HCT116 (cell line): ENCODE measurements at regions not wholly inside any gene's neighbourhood (a gene's known extent, or its start where the extent isn't known, plus 50 kb on each side); places are given as distances from the start of the nearest gene placed in this dataset.

Experiments used
- FOSL1 ChIP-seq: IDR thresholded peaks from 2 replicates; pipeline ENCODE4 v1.6.1; 2012; ENCODE audit warnings: low read depth
- POLR2AphosphoS5 ChIP-seq: IDR thresholded peaks from 2 replicates; pipeline ENCODE4 v1.6.1; 2011; ENCODE audit warnings: mild to moderate bottlenecking, low read depth, low read length, moderate library complexity
- TF ChIP-seq, protein P1 (sequence below): IDR thresholded peaks from 2 replicates; pipeline ENCODE4 v1.6.1; 2012

DNA sequence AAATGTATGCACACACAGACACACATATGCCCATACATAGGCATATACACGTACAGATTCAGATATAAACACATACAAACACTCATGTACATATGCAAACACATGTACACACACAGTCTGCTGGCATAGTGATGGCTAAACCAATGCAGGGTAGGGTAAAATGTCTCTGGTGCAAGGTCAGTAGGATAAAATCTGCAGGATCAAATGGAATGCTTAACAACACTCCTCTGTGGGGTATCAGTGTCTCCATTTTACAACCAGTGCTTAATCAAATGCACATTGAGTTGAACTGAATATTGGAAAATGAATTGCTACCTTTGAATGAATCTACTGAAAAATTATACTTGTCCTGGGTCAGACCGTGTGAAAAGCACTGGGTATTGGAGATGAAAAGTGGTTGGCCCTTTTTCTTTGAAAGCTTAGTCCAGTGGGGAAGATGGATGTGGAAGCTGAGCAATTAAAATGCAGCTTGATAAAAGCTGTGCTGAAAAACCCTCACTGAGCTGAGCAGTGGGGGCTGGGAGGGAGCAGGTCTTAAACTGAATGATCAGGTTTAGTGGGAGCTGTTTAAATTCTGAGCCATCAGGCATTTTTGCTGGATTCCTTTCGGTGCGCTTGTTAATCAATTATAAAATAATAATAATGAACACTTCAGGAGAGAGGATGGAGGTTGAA lies 314.7 kb downstream of the HAPSTR1 start:
- TF ChIP-seq, protein P1, sequence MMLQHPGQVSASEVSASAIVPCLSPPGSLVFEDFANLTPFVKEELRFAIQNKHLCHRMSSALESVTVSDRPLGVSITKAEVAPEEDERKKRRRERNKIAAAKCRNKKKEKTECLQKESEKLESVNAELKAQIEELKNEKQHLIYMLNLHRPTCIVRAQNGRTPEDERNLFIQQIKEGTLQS = no peak
- no peak for TF ChIP-seq FOSL1
- no peak for TF ChIP-seq POLR2AphosphoS5
